Vagina (tissue), 2 donors: ENCODE measurements at regions not wholly inside any gene's neighbourhood (a gene's known extent, or its start where the extent isn't known, plus 50 kb on each side); places are given as distances from the start of the nearest gene placed in this dataset.

Experiments used
- POLR2A ChIP-seq, 2 donors: fragments of 450-650 bp; IDR thresholded peaks; one replicate each; pipeline ENCODE4 v1.6.1; 2017; ENCODE audit warnings: antibody characterized with exemption in 2 of 2, mild to moderate bottlenecking in 2 of 2, moderate library complexity in 2 of 2
- POLR2AphosphoS5 ChIP-seq, 2 donors: sonication (generic); formaldehyde crosslinking; IDR thresholded peaks; one replicate each; pipeline ENCODE4 v1.9.0; 2017; ENCODE audit warnings: antibody characterized with exemption in 2 of 2, mild to moderate bottlenecking in 2 of 2, low read depth in 1 of 2; ENCODE audit not compliant: insufficient read depth in 1 of 2
- TF ChIP-seq, protein P1 (sequence below), 3 experiments: fragments of 450-650 bp in 2 of 3; fragments of 200-600 bp in 1 of 3; sonication (generic) in 1 of 3; IDR thresholded peaks; one replicate each; pipeline ENCODE4 v1.5.1; 2017 to 2019; ENCODE audit warnings: antibody characterized with exemption in 3 of 3, mild to moderate bottlenecking in 2 of 3, moderate library complexity in 2 of 3

- no peak for TF ChIP-seq POLR2A (IDR thresholded peaks at IDR 0.05)
- TF ChIP-seq, protein P1, sequence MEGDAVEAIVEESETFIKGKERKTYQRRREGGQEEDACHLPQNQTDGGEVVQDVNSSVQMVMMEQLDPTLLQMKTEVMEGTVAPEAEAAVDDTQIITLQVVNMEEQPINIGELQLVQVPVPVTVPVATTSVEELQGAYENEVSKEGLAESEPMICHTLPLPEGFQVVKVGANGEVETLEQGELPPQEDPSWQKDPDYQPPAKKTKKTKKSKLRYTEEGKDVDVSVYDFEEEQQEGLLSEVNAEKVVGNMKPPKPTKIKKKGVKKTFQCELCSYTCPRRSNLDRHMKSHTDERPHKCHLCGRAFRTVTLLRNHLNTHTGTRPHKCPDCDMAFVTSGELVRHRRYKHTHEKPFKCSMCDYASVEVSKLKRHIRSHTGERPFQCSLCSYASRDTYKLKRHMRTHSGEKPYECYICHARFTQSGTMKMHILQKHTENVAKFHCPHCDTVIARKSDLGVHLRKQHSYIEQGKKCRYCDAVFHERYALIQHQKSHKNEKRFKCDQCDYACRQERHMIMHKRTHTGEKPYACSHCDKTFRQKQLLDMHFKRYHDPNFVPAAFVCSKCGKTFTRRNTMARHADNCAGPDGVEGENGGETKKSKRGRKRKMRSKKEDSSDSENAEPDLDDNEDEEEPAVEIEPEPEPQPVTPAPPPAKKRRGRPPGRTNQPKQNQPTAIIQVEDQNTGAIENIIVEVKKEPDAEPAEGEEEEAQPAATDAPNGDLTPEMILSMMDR (IDR thresholded peaks at IDR 0.05) = no peak
- no peak for TF ChIP-seq POLR2AphosphoS5 (IDR thresholded peaks at IDR 0.05; ENCODE audit: insufficient read depth in 1 of 2, low read depth in 1 of 2)
Observed at GRCh38 chr1:82799261-82799660, 998.5 kb downstream of the ADGRL2 start.
